H1 (cell line): ENCODE measurements at regions not wholly inside any gene's neighbourhood (a gene's known extent, or its start where the extent isn't known, plus 50 kb on each side); places are given as distances from the start of the nearest gene placed in this dataset.

Experiments used
- CTCF ChIA-PET: fragments of 300-600 bp; sonication (Branson Sonifier 250); formaldehyde crosslinking; loops from one replicate; lab custom pipeline; 2021; ENCODE audit not compliant: partially characterized antibody; lab: Charles Lee
- POLR2A ChIA-PET: fragments of 300-600 bp; sonication (Branson Sonifier 250); formaldehyde crosslinking; loops from one replicate; lab custom pipeline; 2021; ENCODE audit warnings: inconsistent platforms; ENCODE audit not compliant: partially characterized antibody; lab: Charles Lee
- DNase-seq, 2 experiments: peaks; one replicate each; pipeline versions ENCODE4 v3.0.0 to v3.0.0-alpha.2; 2010 to 2022; ENCODE audit warnings: low spot score in 2 of 2, low read depth in 1 of 2, mixed read lengths in 1 of 2
- FAIRE-seq: peaks from 2 replicates; lab custom pipeline; 2011; peaks lifted over from hg19 to GRCh38; lab: Jason Lieb, UNC
- H2AFZ ChIP-seq: 2 replicates; pipeline ENCODE4 v1.8.1; 2012; ENCODE audit warnings: low read length, inconsistent platforms
- H2AK5ac ChIP-seq: 2 replicates; pipeline ENCODE4 v1.6.1; 2013; ENCODE audit warnings: low read depth, low read length
- H2BK120ac ChIP-seq: replicated peaks from 2 replicates; pipeline ENCODE3; 2013; ENCODE audit warnings: low read depth, low read length, inconsistent platforms
- H2BK12ac ChIP-seq: 2 replicates; pipeline ENCODE4 v1.6.1; 2013; ENCODE audit warnings: low read depth, low read length
- H2BK15ac ChIP-seq: 2 replicates; pipeline ENCODE4 v1.6.1; 2013; ENCODE audit warnings: low read length
- H2BK20ac ChIP-seq: 2 replicates; pipeline ENCODE4 v1.6.1; 2013; ENCODE audit warnings: low read length
- H2BK5ac ChIP-seq: 2 replicates; pipeline ENCODE4 v1.6.1; 2013; ENCODE audit warnings: low read depth, low read length
- H3K14ac ChIP-seq: 2 replicates; pipeline ENCODE4 v1.6.1; 2013; ENCODE audit warnings: inconsistent platforms; ENCODE audit not compliant: insufficient read length
- H3K18ac ChIP-seq: 2 replicates; pipeline ENCODE4 v1.6.1; 2013; ENCODE audit warnings: low read length; ENCODE audit errors: extremely low read depth
- H3K23ac ChIP-seq: 2 replicates; pipeline ENCODE4 v1.6.1; 2013; ENCODE audit warnings: inconsistent platforms; ENCODE audit not compliant: insufficient read length
- H3K23me2 ChIP-seq: 2 replicates; pipeline ENCODE4 v1.6.1; 2013; ENCODE audit warnings: low read depth, low read length
- H3K27ac ChIP-seq: 2 replicates; pipeline ENCODE4 v1.6.1; 2011; ENCODE audit warnings: low read depth, low read length, inconsistent platforms
- H3K27me3 ChIP-seq, 4 experiments: replicated peaks in 1 of 4; 1 replicate in 1 of 4; 2 replicates in 3 of 4; pipeline versions ENCODE4 v1.6.1 to v1.8.1; 2011 to 2013; ENCODE audit warnings: low read length in 3 of 4, mild to moderate bottlenecking in 3 of 4, inconsistent platforms in 2 of 4, mixed read lengths in 2 of 4, moderate library complexity in 1 of 4; ENCODE audit not compliant: control insufficient read depth in 3 of 4, insufficient read depth in 3 of 4; ENCODE audit errors: extremely low read depth in 1 of 4
- H3K36me3 ChIP-seq, 4 experiments: 2 replicates each; pipeline versions ENCODE4 v1.6.1 to v1.8.1; 2011 to 2013; ENCODE audit warnings: mild to moderate bottlenecking in 4 of 4, low read length in 3 of 4, moderate library complexity in 2 of 4, control low read depth in 1 of 4, inconsistent platforms in 1 of 4; ENCODE audit not compliant: insufficient read depth in 4 of 4, control insufficient read depth in 2 of 4
- H3K4ac ChIP-seq: replicated peaks from 2 replicates; pipeline ENCODE3; 2013; ENCODE audit warnings: low read length, low read depth, mixed read lengths, inconsistent platforms; ENCODE audit not compliant: insufficient read length
- H3K4me1 ChIP-seq, 4 experiments: replicated peaks in 1 of 4; 1 replicate in 1 of 4; 2 replicates in 3 of 4; pipeline versions ENCODE4 v1.6.1 to v1.8.1; 2011 to 2013; ENCODE audit warnings: low read length in 3 of 4, inconsistent platforms in 2 of 4, mixed read lengths in 1 of 4; ENCODE audit not compliant: insufficient read depth in 4 of 4, control insufficient read depth in 3 of 4
- H3K4me2 ChIP-seq, 2 experiments: 2 replicates each; pipeline versions ENCODE4 v1.6.1 to v1.8.1; 2011 to 2013; ENCODE audit warnings: low read depth in 2 of 2, low read length in 2 of 2, control low read depth in 1 of 2, inconsistent platforms in 1 of 2, mild to moderate bottlenecking in 1 of 2; ENCODE audit not compliant: insufficient read depth in 1 of 2
- H3K4me3 ChIP-seq, 4 experiments: fragments of 200-600, 300-600 bp in 1 of 4; sonication (generic), shearing (Covaris generic), sonication (Bioruptor Twin) in 1 of 4; 2 replicates each; pipeline versions ENCODE4 v1.5.1 to v1.8.1; 2011 to 2016; ENCODE audit warnings: low read length in 4 of 4, low read depth in 3 of 4, control low read depth in 2 of 4, inconsistent platforms in 2 of 4, mild to moderate bottlenecking in 2 of 4, mixed read lengths in 1 of 4, moderate library complexity in 1 of 4; ENCODE audit not compliant: insufficient read depth in 2 of 4; ENCODE audit errors: extremely low read depth in 1 of 4
- H3K56ac ChIP-seq: replicated peaks from 2 replicates; pipeline ENCODE3; 2013; ENCODE audit warnings: low read depth, mild to moderate bottlenecking, mixed read lengths, low read length, inconsistent platforms; ENCODE audit not compliant: insufficient read length
- H3K79me1 ChIP-seq: 2 replicates; pipeline ENCODE4 v1.6.1; 2013; ENCODE audit warnings: low read depth, low read length, control low read depth
- H3K79me2 ChIP-seq, 2 experiments: 2 replicates each; pipeline versions ENCODE4 v1.6.1 to v1.8.1; 2012 to 2013; ENCODE audit warnings: low read length in 2 of 2, mild to moderate bottlenecking in 2 of 2, inconsistent platforms in 1 of 2; ENCODE audit not compliant: insufficient read depth in 2 of 2, control insufficient read depth in 1 of 2
- H3K9ac ChIP-seq, 4 experiments: replicated peaks in 1 of 4; 1 replicate in 1 of 4; 2 replicates in 3 of 4; pipeline versions ENCODE4 v1.6.1 to v1.8.1; 2011 to 2013; ENCODE audit warnings: low read depth in 3 of 4, low read length in 3 of 4, control low read depth in 2 of 4, mild to moderate bottlenecking in 2 of 4, moderate library complexity in 2 of 4, inconsistent platforms in 1 of 4; ENCODE audit errors: extremely low read depth in 1 of 4
- H3K9me3 ChIP-seq, 2 experiments: 2 replicates each; pipeline versions ENCODE4 v1.6.1 to v1.8.1; 2012 to 2013; ENCODE audit warnings: mild to moderate bottlenecking in 2 of 2, moderate library complexity in 2 of 2, control low read depth in 1 of 2, inconsistent platforms in 1 of 2, low read depth in 1 of 2, low read length in 1 of 2, mixed read lengths in 1 of 2; ENCODE audit not compliant: insufficient read depth in 2 of 2
- H4K20me1 ChIP-seq, 2 experiments: replicated peaks in 1 of 2; 2 replicates each; pipeline versions ENCODE3 to v1.8.1; 2011 to 2013; ENCODE audit warnings: inconsistent platforms in 2 of 2, low read length in 2 of 2, mild to moderate bottlenecking in 1 of 2; ENCODE audit not compliant: insufficient read depth in 2 of 2, control insufficient read depth in 1 of 2
- H4K5ac ChIP-seq: 2 replicates; pipeline ENCODE4 v1.6.1; 2013; ENCODE audit warnings: low read length, low read depth, mixed read lengths, inconsistent platforms; ENCODE audit not compliant: insufficient read length
- H4K8ac ChIP-seq: 2 replicates; pipeline ENCODE4 v1.8.0; 2013; ENCODE audit warnings: mild to moderate bottlenecking, moderate library complexity, low read length, inconsistent platforms; ENCODE audit not compliant: insufficient read depth; ENCODE audit errors: extremely low read depth
- H4K91ac ChIP-seq: replicated peaks from 2 replicates; pipeline ENCODE3; 2013; ENCODE audit warnings: low read length, mixed read lengths, inconsistent platforms; ENCODE audit not compliant: insufficient read length
- CEBPB ChIP-seq: IDR thresholded peaks from 2 replicates; pipeline ENCODE4 v1.6.1; 2012; ENCODE audit warnings: low read depth, low read length
- KDM4A ChIP-seq: IDR thresholded peaks from one replicate; pipeline ENCODE4 v1.7.1; 2012; ENCODE audit warnings: low read depth, mild to moderate bottlenecking, moderate library complexity, low read length, inconsistent platforms; ENCODE audit not compliant: severe bottlenecking
- MAFK ChIP-seq: IDR thresholded peaks from 2 replicates; pipeline ENCODE4 v1.6.1; 2012; ENCODE audit warnings: low read depth, mild to moderate bottlenecking, improper control_type of control experiment, low read length
- MAX ChIP-seq: IDR thresholded peaks from 2 replicates; pipeline ENCODE4 v1.6.1; 2012; ENCODE audit warnings: inconsistent platforms
- POU5F1 ChIP-seq: IDR thresholded peaks from 2 replicates; pipeline ENCODE4 v1.6.1; 2011; ENCODE audit warnings: low read depth, mild to moderate bottlenecking, low read length, moderate library complexity
- SRF ChIP-seq: IDR thresholded peaks from 2 replicates; pipeline ENCODE4 v1.6.1; 2011; ENCODE audit warnings: mild to moderate bottlenecking, low read depth, low read length, moderate library complexity
- TBP ChIP-seq: IDR thresholded peaks from 2 replicates; pipeline ENCODE4 v1.6.1; 2011; ENCODE audit warnings: low read depth, low read length, improper control_type of control experiment
- ZNF274 ChIP-seq: IDR thresholded peaks from 2 replicates; pipeline ENCODE4 v1.7.0; 2012; ENCODE audit warnings: low read length, borderline replicate concordance; ENCODE audit errors: extremely low read depth
- WGBS, 2 experiments: shearing (Covaris generic) in 1 of 2; methylation state at CpG; one replicate each; pipeline versions ENCODE4 v1.1.6 to v1.1.7; 2013 to 2015; ENCODE audit warnings: low lambda C conversion rate in 2 of 2, mixed read lengths in 2 of 2, inconsistent platforms in 1 of 2, low coverage in 1 of 2, missing lambda C conversion rate in 1 of 2; ENCODE audit not compliant: insufficient replicate concordance in 2 of 2, insufficient coverage in 1 of 2, insufficient read length in 1 of 2; ENCODE audit errors: extremely low coverage in 1 of 2, missing lambda C conversion rate in 1 of 2; 5-methylcytosine and 5-hydroxymethylcytosine counted together
- TF ChIP-seq, protein P1 (sequence below): IDR thresholded peaks from 2 replicates; pipeline ENCODE4 v1.6.1; 2011; ENCODE audit warnings: low read length, improper control_type of control experiment

GRCh38 chr2:19029655-19030054 lies 328.8 kb downstream of the OSR1 start:
- no peak for FAIRE-seq
- POLR2A ChIA-PET: no interaction called here
- no peak overlapping the region for H3K4me2 ChIP-seq

More at GRCh38 chr2:19029655-19030054, 328.8 kb downstream of the OSR1 start:
- Histone ChIP-seq H3K36me3 (no peaks in the 10 kb centered on the region), H4K20me1 (no peaks in the 10 kb centered on the region), H2BK20ac (no peak overlapping the region), H3K9ac (no peak overlapping the region), H2BK12ac (no peak overlapping the region), H2BK15ac (no peak overlapping the region), H4K5ac (no peak overlapping the region), H3K4me3 (no peak overlapping the region), H2AK5ac (no peak overlapping the region), H3K9me3 (no peaks in the 10 kb centered on the region; a peak in 1 of 4 replicates), H4K91ac (no peak overlapping the region), H3K23ac (no peak overlapping the region), H3K27me3 (no peaks in the 10 kb centered on the region), H2BK120ac (no peak overlapping the region), H3K18ac (no peak overlapping the region), H3K4me1 (no peaks in the 10 kb centered on the region; a peak in 2 of 7 replicates), H3K14ac (no peak overlapping the region), H4K8ac (no peak overlapping the region), H3K79me1 (no peaks in the 10 kb centered on the region), H3K27ac (no peak overlapping the region), H3K79me2 (no peaks in the 10 kb centered on the region), H2AFZ (no peak overlapping the region), H2BK5ac (no peak overlapping the region), H3K56ac (no peak overlapping the region), H3K4ac (no peak overlapping the region), H3K23me2 (no peaks in the 10 kb centered on the region)
- CTCF ChIA-PET: interaction anchor here (1.0 kb wide), 1 partner anchor 175 kb away, joined by 3 read pairs; no protein-coding TSS in a partner anchor
- 92% methylated on average over 3 of the region's 3 CpGs; no CpG with 5 or more reads in 1 of the 2 experiments for WGBS, 2 experiments
- no peak for DNase-seq
- TF ChIP-seq TBP (no peak), CEBPB (no peak), KDM4A (no peak), ZNF274 (no peak), MAFK (no peak), POU5F1 (no peak), SRF (no peak), MAX (no peak)
- TF ChIP-seq, protein P1, sequence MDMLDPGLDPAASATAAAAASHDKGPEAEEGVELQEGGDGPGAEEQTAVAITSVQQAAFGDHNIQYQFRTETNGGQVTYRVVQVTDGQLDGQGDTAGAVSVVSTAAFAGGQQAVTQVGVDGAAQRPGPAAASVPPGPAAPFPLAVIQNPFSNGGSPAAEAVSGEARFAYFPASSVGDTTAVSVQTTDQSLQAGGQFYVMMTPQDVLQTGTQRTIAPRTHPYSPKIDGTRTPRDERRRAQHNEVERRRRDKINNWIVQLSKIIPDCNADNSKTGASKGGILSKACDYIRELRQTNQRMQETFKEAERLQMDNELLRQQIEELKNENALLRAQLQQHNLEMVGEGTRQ: no peak
